Hippocampal formation (tissue), 2 donors: ENCODE measurements at regions not wholly inside any gene's neighbourhood (a gene's known extent, or its start where the extent isn't known, plus 50 kb on each side); places are given as distances from the start of the nearest gene placed in this dataset.

Experiments
- DNase-seq, 2 donors: peaks; one replicate each; lab custom pipeline; 2025; lab: John Stamatoyannopoulos, UW

DNA sequence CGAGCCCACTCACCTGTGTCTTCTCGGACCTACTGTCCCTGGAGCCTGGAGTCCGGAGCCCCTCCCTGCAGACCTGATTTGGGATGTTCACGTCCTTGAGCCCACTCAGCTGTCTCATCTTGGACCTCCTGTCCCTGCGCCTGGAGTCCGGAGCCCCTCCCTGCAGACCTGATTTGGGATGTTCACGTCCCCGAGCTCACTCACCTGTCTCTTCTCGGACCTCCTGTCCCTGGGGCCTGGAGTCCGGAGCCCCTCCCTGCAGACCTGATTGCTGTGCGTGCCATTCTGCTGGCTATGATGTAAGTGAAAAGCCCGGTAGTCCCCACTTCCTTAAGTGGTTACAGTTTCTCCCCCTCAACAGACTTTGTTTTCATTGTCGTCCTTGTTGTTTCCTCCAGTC is 867.1 kb downstream of the BRD1 start:
- no peak for DNase-seq

DNA sequence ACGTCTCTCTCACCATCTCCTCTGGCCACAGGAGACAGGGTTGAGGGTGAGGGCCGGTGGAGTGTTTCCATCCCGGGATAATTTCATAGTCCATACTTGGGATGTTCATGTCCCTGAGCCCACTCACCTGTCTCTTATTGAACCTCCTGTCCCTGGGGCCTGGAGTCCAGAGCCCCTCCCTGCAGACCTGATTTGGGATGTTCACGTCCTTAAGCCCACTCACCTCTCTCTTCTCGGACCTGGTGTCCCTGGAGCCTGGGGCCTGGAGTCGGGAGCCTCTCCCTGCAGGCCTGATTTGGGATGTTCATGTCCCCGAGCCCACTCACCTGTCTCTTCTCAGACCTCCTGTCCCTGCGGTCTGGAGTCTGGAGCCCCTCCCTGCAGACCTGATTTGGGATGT is 868.2 kb downstream of the BRD1 start:
- no peak for DNase-seq

- DNase-seq, result no peak
These were observed 869.7 kb downstream of the BRD1 start for GRCh38 chr22:48957987-48958321.

- DNase-seq, result no peak
These were observed 870.2 kb downstream of the BRD1 start for GRCh38 chr22:48957311-48957986.

- DNase-seq, result no peak
These were observed 872.0 kb downstream of the BRD1 start for GRCh38 chr22:48955351-48956311.

DNA sequence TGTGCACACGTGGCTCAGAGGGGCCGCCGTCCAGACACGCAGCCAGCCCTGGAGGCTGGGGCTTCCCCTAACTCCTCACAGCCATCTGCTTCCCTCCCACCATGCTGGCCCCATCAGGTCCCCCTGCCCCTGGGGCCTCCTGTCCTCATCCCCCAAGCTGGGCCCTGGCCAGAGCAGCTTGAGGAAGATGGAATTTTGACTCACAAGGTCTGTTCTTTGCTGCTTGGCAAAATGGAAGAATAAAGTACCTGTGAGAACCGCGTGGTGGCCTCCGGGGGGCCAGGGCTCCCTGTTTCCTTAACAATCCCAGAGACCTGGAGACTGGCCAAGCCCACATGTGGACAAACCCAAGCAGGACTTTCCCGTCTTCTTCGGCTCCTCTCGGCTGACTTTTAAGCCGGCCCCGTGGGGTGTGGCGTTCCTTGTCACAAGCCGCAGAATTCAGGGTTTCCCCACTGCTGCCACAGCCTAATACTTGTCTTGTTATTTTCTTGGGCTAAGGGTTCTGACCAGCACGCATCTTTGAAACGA is 872.8 kb downstream of the BRD1 start:
- DNase-seq, result no peak

GRCh38 chr22:48953830-48954229 is 873.8 kb downstream of the BRD1 start:
- DNase-seq, result no peak

- DNase-seq, result no peak
These were observed 874.5 kb downstream of the BRD1 start for GRCh38 chr22:48953103-48953720.

- no peak for DNase-seq
These were observed 875.2 kb downstream of the BRD1 start for GRCh38 chr22:48952256-48953102.

- DNase-seq, result no peak
These were observed 875.8 kb downstream of the BRD1 start for GRCh38 chr22:48951836-48952235.

GRCh38 chr22:48950151-48950915 is 877.3 kb downstream of the BRD1 start:
- DNase-seq, result no peak

DNA sequence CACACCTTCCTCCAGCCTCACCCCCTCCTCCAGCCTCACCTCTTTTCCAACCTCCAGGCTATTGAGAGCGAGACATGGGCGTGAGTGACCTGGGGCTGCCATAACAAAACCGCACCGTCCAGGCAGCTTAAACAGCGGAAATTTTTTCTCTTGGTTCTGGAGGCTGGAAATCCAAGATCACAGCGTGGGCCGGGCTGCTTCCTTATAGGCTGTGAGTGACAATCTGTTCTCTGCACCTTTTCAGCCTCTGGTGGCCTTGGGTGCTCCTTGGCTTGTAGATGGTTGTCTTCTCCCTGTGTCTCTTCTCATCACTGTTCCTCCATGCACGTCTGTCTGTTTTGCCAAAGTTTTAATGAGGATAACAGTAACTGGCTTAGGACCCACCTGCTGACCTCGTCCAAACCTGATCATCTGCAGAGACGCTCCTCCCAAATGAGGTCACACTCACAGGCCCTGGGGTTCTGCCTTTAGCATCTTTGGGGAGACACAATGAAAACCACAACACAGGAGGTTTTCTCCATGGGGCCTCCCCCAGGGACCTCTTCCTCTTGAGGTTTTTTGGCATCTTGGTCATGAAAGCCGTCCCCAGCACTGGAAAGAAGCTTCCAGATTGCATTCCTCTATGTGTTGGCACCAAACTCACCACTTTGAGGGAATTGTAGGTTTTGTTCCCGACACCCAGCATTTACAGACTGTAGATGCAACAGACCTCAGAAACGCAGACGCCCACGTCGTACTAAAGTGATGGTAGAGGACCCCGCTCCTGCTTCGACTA is 878.1 kb downstream of the BRD1 start:
- DNase-seq, result no peak

DNA sequence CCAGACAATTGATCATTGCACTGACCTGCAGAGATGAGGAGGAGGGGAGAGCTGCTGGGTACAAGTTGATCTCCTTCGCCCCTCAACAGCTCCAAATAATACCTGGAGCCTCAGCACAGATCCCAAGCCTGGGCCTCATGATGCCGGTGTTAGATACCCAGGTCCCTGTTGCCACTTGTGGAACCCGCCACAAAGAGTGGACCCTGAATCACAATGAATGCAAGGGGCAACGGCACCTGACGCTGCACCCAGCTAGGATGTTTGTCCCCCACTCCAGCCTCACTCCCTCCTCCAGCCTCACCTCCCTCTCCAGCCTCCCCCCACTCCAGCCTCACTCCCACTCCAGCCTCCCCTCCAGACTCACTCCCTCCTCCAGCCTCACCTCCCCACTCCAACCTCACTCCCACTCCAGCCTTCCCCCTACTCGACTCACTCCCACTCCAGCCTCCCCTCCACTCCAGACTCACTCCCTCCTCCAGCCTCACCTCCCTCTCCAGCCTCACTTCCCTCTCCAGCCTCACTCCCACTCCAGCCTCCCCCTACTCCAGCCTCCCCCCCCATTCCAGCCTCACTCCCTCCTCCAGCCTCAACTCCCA is 879.0 kb downstream of the BRD1 start:
- no peak for DNase-seq

GRCh38 chr22:48947636-48948035 is 880.0 kb downstream of the BRD1 start:
- no peak for DNase-seq

- DNase-seq, result no peak
These were observed 881.8 kb downstream of the BRD1 start for GRCh38 chr22:48945621-48946458.

DNA sequence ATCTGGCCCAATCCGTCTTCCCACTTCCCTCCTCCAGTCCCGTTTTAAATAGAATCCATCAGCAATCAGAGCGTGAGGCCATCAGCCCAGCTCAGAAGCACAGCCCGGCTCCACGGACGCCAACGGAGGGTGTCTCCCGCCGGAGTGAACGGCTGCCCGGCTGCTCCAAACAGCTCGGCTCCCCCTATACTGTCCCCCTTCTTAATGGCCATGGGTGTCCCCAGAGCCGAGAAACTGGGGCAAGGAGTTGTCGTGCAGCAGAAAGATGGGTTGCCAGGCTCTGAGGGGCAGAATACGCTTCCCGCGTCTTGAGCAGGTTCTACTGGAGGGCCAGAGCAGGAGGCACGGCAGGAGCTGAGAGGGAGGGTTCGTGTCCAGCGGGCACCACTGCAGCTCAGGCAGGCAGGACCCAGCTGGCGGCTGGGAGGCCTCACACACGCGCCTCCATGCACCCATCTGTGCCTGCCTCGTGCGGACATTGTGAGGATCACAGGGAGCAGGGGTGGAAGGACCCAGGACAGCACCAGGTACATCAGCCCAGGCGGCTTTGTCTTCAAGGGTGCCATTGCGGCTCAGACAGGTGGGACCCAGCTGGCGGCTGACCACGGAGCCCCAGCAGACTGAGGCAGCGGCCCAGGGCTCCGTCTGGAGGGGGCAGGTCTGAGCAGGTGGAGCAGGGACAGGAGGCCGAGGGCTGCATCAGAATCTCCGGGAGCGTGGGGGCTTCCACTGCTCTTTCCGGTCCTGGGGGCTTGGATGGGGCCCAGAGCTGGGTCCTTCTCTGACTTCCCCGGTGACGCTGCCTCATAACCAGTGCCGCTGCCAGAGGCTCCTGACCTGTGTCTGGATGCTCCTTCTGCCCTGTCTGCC is 882.7 kb downstream of the BRD1 start:
- DNase-seq, result no peak

DNA sequence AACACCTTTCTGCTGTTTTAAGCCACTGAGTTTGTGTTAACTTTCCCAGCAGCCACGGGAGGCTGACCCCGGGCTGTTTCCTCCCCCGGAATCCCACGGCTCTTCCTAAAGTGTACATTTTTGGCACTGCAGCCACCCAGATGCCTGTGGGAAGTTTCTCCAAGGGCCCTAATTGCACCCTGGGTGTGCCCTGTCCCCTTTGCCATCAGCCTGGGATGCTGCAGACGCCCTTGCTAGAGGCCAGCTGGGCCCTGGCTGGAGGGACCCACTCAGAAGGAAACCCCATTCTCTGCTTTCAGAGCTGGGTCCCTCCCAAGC is 883.3 kb downstream of the BRD1 start:
- DNase-seq, result no peak
